Raji (cell line): ENCODE measurements at regions not wholly inside any gene's neighbourhood (a gene's known extent, or its start where the extent isn't known, plus 50 kb on each side); places are given as distances from the start of the nearest gene placed in this dataset.

ENCODE experiments used
- POLR2A ChIP-seq: IDR thresholded peaks from 2 replicates; pipeline ENCODE4 v1.6.1; 2011; ENCODE audit warnings: low read depth, low read length, control low read depth; ENCODE audit not compliant: insufficient read depth

DNA sequence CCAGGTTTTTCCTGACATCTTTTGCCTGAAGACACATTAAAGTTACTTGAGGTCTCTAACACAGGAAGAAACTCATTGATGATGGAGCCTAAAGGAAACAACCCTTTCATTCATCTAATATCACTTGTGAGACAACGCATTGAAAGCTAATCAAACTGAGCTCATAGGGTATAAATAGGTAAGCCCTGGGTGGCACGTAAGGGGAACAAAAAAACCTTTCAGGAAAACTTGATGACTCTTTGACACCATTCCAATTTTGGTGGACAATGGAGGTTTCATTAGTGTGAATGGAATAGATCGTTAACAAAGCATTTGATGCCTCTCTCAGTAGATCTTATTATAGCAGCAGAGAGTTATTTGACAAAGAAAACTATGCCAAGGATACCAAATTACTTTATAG, 80.7 kb upstream of the DUSP10 start:
- TF ChIP-seq POLR2A = no peak

DNA sequence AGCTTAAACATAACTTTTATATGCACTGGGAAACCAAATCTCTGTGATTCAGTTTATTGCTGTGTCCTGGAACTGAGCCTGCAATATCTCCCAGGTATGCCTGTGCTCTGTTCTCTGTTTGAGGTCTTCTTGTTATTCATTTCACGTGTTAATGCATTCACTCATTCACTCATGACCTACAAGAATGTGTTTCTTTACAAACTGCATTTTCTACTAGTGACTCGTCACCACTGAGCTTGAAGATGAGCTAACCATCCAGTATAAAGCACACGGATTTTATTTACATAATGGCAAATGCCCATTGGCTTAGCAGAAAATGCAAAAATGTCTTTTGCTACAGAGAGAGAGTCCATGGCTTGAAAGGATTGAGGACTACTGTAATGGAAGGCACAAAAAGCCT, 75.0 kb upstream of the DUSP10 start:
- no peak for TF ChIP-seq POLR2A

DNA sequence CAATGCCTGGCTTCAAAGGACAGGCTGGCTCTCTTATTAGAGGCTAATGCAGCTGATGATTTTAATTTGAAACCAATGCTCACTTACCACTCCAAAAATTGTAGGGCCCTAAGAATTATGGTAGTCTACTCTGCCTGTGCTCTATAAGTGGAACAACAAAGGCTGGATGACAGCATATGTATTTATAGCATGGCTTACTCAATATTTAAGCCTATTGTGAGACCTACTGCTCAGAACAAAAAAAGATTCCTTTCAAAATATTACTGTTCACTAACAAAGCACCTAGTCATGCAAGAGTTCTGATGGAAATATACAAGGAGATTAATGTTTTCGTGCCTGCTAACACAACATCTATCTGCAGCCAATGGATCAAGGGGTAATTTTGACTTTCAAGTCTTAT, 73.8 kb upstream of the DUSP10 start:
- no peak for TF ChIP-seq POLR2A

DNA sequence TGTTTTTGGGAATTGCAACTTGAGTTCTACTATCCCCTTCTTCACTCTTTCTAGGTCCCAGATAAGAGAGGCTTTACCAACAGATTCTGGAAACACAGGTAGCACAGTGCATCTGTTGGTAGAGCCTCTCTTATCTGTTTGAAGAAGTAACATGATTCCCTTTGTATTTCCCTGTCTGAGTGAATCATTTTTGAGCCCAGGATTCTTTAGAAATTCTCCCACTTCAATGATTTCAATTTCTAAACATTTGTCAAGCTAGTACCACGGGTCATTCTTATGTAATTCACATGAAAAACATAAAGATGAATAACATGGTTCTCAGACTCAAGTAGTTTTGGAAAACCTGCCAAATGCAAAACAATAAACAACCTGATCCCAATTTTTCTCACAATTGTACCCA, 72.0 kb upstream of the DUSP10 start:
- TF ChIP-seq POLR2A = no peak

DNA sequence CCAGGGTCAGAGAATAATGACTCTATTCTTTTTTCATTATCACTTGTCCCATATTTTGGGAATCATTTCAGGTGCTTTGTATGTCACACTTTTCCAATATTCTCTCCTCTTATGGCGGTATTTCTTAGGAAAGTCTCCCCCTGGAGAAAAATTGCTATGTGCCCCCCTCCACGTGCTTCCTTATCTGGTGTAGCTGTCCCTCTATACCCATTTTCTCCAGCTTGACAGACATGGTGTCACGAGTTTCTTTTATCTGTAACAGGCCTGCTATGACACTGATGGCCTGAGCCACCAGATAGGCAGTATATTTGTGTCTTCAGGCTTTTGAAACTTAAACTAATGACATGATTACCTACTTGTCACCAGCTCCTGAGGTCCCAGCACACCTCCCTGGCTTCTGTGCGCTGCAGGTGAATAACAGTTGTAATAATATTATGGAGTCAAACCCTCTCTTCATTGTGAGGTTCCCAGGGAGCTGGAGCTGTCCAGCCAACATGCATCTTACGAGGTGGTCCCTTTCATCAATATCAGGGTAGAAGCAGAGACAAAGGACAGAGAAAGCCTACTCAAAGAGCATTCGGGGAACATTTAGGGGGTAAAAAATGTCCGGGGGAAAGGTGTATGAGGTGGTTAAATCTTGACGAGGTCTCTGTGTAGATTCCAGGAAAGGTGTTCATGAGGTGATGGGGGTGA, 71.2 kb upstream of the DUSP10 start:
- no peak for TF ChIP-seq POLR2A

DNA sequence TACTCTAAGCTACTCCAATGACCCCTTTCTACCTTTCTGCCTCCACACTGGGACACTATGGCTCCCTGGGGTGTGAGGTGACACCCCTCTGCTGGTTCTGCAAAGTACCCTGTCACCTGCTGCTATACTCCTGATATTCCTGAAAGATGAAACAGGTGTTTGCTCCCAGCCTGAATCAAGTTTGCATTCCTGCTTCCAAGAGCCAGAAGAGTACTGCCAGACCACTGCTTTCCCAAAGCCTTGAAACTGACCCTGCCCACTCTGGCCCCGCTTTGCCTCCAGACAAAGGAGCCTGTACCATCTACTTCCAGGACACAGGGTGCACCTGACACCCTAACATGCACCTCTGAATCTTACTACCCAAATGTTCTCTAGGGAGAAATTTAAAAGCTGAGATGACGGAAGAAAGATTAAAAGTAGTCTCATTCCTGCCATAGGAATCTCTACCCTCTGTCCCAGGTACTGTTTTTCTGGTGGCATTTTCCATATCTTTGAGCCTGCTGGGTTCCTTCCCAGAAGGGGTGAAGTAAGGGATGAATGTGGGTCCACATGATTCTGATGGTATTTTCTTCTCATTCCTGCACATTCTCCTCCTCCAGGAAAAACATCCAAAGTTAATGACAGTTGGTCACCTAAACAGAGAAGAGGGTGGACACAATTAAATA, 70.3 kb upstream of the DUSP10 start:
- TF ChIP-seq POLR2A = no peak

DNA sequence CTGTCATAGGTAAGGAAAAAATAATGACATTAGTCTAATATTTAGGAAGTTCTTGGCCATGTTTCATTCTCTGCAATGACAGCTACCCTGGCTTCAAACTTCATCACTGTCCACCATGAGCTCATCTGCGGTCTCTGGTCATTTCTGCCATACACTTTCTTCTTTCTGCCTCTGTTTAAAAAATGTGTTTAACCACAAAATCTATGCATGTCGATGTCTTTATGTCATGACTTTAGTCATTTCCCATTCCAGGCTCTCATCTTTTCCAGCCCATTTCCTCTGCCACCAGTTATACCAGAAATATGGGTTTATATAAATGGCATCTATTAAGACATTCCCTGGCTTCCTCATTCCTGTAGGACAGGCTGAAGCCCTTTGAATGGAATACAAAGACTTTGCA, 68.5 kb upstream of the DUSP10 start:
- TF ChIP-seq POLR2A = no peak

DNA sequence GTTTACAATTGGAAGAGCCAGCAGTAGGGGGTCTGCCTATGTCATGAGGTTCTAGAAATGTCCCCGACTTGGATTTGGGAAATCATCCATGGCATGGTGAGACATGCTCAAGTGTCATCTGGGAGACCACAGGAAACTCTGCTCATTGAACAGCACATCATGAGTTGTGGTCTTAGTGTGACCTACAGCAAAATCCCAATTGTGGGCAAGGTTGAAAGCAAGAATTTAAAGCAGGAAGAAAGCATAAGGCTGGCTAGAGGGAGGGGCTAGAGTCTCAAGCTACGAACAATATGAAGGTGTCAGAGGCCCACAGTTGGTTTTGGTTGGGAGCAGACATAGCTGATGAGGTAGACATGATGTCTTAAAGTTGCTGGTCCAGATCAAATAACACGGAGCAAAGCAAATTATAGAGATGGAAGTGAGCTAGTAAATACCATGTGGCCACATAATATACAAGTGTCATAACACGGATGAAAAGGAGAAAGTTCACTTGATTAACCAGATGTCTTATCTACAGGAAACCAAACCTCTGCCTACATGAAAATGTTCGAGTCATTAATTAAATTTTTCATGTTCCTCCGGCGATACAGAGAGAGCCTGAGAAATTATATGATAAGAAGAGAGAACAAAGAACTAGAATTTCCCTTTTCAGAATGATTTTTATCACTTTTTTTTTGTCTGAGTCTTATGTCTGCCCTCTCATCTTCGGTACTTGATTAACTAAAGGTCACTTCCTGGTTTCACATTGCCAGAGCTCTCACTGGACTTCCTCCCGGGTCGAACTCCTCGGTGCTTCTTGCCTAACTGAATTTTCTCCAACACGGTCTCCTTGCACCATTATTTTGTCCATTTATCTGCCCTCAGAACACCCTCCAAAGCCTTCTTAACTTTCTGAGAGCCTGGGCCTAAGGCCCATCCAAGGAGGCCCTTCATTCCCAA, 67.5 kb upstream of the DUSP10 start:
- no peak for TF ChIP-seq POLR2A

DNA sequence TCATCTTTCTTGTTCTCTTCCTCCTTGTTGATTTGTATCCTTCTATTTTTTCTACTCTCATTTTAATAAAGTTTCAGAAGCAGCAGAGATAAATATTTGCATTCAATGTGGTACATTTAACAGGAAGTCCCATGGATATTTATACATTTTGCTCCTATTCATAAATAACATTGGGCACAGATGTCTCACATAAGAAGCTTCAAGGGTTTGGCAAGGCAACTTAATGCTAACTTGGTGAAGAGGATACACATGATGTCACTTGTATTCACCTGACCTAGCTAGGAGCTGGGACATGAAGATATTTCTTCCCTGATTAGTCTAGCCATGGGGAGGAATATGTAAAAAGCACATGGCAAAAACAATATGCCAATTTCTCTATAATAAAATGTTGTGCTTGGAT, 65.1 kb upstream of the DUSP10 start:
- no peak for TF ChIP-seq POLR2A

DNA sequence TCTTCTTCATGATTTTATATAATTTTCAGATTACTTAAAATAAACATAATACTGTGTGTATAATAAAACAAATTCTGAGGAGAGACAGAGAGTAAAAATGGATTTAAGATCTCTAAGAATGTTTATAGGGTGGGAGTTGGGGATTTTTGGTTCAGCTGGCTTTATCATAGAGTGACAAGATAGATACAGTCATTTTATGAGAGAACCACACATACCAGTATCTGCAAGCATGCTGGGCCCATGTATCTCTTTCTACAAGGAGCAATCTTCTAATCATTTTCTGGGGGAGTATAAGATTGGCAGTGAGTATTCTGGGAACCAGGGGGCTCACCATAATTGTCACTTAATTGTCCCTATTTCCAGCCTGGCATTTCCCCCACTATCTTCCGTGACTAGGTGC, 64.3 kb upstream of the DUSP10 start:
- TF ChIP-seq POLR2A = no peak

DNA sequence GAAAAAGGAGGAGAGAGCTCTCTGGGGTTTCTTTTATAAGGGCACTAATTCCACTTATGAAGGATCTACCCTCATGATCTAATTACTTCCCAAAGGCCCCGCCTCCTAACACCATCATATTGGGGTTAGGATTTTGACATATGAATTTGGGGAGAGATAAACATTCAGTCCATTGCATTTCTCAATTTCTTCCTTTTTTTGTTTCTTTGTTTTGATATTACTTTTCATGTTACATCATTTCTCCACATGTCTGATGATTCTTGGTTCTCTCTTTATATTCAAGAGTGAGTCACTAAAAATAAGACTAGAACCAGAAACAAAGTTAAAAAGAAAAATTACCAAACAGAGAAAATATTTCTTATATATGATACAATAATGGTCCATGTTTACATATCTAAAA, 63.2 kb upstream of the DUSP10 start:
- TF ChIP-seq POLR2A = no peak

DNA sequence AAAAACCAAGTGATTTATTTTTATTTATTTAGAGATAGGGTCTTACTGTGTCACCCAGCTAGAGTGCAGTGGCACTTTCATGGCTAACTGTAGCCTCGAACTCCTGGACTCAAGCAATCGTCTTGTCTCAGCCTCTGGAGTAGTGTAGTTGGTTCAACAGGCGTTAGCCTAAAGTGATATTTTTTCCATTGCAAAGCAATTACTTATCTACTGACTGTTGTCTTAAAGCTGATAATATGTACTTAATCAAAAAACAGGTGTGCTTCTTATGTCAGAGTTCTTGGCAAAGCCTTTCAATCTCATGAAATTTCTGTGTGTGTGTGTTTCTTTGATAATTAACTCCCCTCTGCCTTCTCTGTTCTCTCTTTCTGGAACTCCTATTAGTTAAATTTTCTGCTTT, 62.4 kb upstream of the DUSP10 start:
- no peak for TF ChIP-seq POLR2A

DNA sequence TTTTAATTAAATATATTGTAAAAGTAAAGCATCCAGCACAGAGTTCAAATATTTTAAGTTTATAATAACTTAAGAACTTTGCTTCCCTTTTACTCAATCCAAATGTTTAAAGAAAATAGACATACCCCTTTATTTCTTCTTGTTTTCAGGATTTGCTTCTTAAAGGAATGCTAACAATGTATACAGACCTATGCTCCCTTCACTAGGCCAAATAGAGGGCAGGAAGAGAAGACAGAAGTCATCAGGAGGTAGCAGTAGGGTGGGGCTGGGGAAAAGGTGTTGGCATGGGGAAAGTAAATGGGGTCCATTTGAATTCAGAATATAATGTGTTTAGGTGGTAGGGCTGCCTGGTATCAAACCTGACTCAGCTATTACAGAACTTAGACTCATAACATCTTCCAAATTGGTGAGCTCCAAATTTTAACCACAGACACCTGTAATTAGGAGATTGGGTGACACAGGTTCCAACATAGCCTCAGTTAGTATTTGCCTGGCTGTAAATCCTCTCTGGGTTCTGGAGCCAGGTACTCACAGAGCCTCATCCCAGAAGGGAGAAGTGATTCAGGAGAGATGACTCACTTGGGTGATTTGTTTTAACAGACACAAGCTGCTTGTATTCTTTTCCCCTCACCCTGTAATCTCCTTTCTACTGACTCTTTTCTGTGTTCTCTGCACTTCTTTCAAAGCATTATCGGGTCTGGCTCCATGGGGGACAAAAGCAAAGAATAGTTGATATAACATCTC, 60.1 kb upstream of the DUSP10 start:
- TF ChIP-seq POLR2A = no peak

DNA sequence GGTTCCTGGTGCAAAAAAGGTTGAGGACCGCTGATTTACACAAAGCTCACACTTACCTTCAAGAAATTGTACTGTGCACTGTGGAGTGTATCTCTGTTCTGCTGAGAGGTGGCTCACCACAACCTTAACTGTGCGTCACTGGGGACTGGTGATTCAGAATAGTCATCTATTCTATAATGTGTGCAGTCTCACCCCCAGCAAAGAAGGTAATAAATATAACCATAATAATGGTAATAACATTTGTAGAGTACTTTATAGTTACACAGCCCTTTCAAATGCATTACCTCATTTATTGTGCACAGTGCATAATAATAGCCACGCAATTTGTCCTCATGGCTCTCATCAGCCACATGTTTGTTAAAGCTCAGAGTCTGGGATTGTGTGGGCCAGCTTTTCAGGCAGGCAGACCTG, 59.4 kb upstream of the DUSP10 start:
- TF ChIP-seq POLR2A = no peak

DNA sequence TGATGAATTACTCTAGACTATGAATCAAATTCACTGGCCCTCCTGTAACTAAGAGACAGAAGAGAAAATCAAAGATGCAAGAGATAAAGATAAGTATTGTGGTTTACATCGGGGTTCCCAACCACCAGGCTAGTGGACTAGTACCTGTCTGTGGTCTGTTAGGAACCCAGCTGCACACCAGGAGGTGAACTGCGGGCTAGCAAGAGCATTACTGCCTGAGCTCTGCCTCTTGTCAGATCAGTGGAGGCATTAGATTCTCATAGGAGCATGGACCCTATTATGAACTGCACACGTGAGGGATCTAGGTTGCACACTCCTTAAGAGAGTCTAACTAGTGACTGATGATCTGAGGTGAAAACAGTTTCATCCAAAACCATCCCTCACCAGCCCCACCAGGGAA, 58.9 kb upstream of the DUSP10 start:
- TF ChIP-seq POLR2A = no peak

DNA sequence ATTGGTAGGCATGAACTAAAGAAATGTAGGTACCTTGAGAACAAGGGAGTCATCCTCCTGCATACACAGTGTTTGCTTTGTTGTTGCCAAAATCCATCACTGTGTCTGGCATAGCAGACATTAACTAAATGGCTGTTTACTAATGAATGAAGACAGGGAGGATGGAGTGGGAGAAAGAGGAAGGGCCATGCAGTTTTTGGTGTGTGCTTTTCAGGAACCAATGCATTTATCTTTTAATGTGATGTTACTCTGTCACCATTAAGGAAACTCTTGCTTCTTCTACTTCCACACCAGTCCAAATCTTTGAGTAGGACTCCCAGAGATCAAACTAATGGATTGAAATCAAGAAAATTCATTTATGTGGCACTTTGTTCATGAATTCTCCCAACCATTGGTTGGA, 55.6 kb upstream of the DUSP10 start:
- TF ChIP-seq POLR2A = no peak

DNA sequence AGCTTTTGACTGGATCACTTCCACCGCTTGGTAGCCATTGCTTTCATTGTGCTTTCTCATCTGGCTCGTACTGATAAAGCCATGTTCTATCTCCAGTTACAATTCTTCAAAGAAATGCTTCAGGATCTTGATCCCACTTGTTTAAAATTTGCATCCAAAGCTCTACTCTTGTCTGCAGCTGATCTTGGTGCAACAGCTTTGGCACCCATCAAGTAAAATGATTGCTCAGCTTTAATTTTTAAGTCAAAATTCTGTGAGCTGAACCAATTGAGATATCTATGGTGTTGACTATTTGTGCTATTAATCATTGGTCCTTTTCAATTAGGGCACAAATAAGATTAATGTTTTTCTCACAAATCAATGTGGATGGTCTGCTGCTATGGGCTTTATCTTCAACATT, 54.8 kb upstream of the DUSP10 start:
- TF ChIP-seq POLR2A = no peak
